ENCODE measurements at regions not wholly inside any gene's neighbourhood (a gene's known extent, or its start where the extent isn't known, plus 50 kb on each side); places are given as distances from the start of the nearest gene placed in this dataset.
"Not testable (repeated sequence)": the region's sequence is repeated elsewhere in the genome, so short reads cannot be mapped to it uniquely, and the experiment has no call there.

DNA sequence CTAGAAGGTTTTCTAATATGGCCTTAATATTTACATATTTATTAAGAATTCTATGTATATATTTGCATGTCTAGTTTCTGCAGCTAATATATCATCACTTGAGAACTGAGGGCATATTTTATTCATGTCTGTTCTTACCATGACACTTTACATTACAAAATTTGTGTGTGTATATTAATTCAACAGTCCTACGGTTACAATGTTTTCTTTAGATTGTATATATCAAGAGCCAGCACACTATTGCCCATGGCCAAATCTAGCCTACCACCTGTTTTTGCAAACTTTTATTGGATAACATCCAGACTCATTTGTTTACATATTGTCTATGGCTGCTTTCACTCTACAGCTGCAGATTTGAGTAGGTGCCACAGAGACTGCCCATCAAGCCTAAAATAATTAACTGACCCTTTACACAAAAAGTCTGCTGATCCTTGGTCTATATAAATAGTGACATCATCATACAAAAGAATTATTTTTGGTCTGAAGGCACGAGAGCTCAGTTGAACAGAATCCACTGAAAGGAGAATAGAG is 577.4 kb upstream of the PBX1 start:
- H3K27ac ChIP-seq = no peak overlapping the region
- H3K4me3 ChIP-seq = no peak overlapping the region
- no peaks in the 10 kb centered on the region for H3K4me1 ChIP-seq
- no peaks in the 10 kb centered on the region for H3K27me3 ChIP-seq
- TF ChIP-seq, protein P1, sequence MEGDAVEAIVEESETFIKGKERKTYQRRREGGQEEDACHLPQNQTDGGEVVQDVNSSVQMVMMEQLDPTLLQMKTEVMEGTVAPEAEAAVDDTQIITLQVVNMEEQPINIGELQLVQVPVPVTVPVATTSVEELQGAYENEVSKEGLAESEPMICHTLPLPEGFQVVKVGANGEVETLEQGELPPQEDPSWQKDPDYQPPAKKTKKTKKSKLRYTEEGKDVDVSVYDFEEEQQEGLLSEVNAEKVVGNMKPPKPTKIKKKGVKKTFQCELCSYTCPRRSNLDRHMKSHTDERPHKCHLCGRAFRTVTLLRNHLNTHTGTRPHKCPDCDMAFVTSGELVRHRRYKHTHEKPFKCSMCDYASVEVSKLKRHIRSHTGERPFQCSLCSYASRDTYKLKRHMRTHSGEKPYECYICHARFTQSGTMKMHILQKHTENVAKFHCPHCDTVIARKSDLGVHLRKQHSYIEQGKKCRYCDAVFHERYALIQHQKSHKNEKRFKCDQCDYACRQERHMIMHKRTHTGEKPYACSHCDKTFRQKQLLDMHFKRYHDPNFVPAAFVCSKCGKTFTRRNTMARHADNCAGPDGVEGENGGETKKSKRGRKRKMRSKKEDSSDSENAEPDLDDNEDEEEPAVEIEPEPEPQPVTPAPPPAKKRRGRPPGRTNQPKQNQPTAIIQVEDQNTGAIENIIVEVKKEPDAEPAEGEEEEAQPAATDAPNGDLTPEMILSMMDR (IDR thresholded peaks at IDR 0.05) = no peak
- TF ChIP-seq POLR2AphosphoS5 (IDR thresholded peaks at IDR 0.05; ENCODE audit: insufficient read depth in 1 of 2, low read depth in 1 of 2) = no peak
- intact Hi-C loops (cut with DNase I) = no loop called here
- H3K36me3 ChIP-seq = no peaks in the 10 kb centered on the region
- DNase-seq (ENCODE audit: extremely low spot score in 2 of 2) = no peak
- H3K9me3 ChIP-seq = no peaks in the 10 kb centered on the region

- Histone ChIP-seq H3K9me3 (no peaks in the 10 kb centered on the region), H3K36me3 (no peaks in the 10 kb centered on the region), H3K27ac (no peak overlapping the region), H3K4me3 (no peak overlapping the region), H3K4me1 (no peaks in the 10 kb centered on the region), H3K27me3 (no peaks in the 10 kb centered on the region)
- intact Hi-C loops (cut with DNase I) = no loop called here
- TF ChIP-seq POLR2AphosphoS5 (IDR thresholded peaks at IDR 0.05; ENCODE audit: insufficient read depth in 1 of 2, low read depth in 1 of 2) (no peak), POLR2A (IDR thresholded peaks at IDR 0.05) (no peak)
- TF ChIP-seq, protein P1 (IDR thresholded peaks at IDR 0.05) = no peak
- no peak for DNase-seq (ENCODE audit: extremely low spot score in 2 of 2)
Observed at GRCh38 chr1:163983097-163983496, 575.9 kb upstream of the PBX1 start.

DNA sequence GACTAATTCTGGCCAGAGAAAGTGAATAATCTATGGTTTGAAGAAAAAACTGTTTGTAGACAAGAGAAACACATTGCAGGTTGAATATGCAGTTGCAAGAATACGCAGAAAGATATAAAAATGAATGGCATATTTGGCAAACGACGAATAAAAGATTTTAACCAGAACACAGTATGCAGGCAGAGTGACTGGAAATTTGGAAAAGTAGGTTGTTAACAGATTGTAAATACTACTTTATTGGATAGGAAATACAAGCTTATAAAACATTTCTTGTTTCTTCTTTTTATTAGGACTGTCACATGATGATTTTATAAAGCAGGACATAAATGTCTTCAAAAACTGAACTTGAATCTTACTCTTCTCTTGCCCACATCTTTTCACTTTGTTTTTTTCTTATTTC is 573.3 kb upstream of the PBX1 start:
- H3K4me1 ChIP-seq = no peaks in the 10 kb centered on the region
- H3K4me3 ChIP-seq = no peak overlapping the region
- TF ChIP-seq POLR2AphosphoS5 (IDR thresholded peaks at IDR 0.05; ENCODE audit: insufficient read depth in 1 of 2, low read depth in 1 of 2) (peak; percentile 23 to 34), POLR2A (IDR thresholded peaks at IDR 0.05) (no peak)
- TF ChIP-seq, protein P1 (IDR thresholded peaks at IDR 0.05) = no peak
- H3K27ac ChIP-seq = no peak overlapping the region
- no peak for DNase-seq (ENCODE audit: extremely low spot score in 2 of 2)
- H3K27me3 ChIP-seq = no peaks in the 10 kb centered on the region
- no peaks in the 10 kb centered on the region for H3K36me3 ChIP-seq
- intact Hi-C loops (cut with DNase I) = no loop called here
- H3K9me3 ChIP-seq = no peaks in the 10 kb centered on the region

- Histone ChIP-seq H3K9me3 (no peaks in the 10 kb centered on the region), H3K27me3 (no peaks in the 10 kb centered on the region), H3K36me3 (no peaks in the 10 kb centered on the region), H3K4me3 (no peak overlapping the region), H3K4me1 (no peaks in the 10 kb centered on the region), H3K27ac (no peak overlapping the region)
- TF ChIP-seq POLR2AphosphoS5 (IDR thresholded peaks at IDR 0.05; ENCODE audit: insufficient read depth in 1 of 2, low read depth in 1 of 2) (no peak), POLR2A (IDR thresholded peaks at IDR 0.05) (no peak)
- TF ChIP-seq, protein P1 (IDR thresholded peaks at IDR 0.05) = no peak
- DNase-seq (ENCODE audit: extremely low spot score in 2 of 2) = no peak
- intact Hi-C loops (cut with DNase I) = no loop called here
Observed at GRCh38 chr1:163999131-163999530, 559.9 kb upstream of the PBX1 start.

DNA sequence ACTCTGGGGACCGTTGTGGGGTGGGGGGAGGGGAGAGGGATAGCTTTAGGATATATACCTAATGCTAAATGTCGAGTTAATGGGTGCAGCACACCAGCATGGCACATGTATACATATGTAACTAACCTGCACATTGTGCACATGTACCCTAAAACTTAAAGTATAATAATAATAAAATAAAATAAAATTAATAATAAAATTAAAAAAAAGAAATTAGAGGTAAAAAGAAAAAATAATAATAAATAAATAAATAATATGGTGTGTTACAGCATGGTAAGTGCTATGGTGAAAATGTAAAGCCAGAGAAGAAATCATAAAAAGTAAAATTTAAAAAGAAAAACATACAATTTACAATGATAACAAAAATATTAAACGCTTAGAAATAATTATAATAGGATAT is 552.8 kb upstream of the PBX1 start:
- H3K27ac ChIP-seq; H3K27me3 ChIP-seq; intact Hi-C loops (cut with DNase I); H3K4me3 ChIP-seq; DNase-seq (ENCODE audit: extremely low spot score in 2 of 2); H3K4me1 ChIP-seq; H3K9me3 ChIP-seq; H3K36me3 ChIP-seq: not testable (repeated sequence)

DNA sequence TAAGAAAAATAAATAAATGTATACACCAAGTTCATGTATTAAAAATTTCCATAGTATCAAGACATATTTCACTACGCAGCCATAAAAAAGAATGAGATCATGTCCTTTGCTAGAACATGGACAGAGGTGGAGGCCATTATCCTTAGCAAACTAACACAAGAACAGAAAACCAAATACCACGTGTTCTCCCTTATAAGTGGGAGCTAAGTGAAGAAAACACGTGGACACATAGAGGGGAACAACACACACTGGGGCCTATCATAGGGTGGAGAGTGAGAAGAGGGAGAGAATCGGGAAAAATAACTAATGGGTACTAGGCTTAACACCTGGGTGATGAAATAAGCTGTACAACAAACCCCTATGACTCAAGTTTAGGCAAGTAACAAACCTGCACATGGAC is 552.4 kb upstream of the PBX1 start:
- TF ChIP-seq POLR2A (IDR thresholded peaks at IDR 0.05) (no peak), POLR2AphosphoS5 (IDR thresholded peaks at IDR 0.05; ENCODE audit: insufficient read depth in 1 of 2, low read depth in 1 of 2) (no peak)
- TF ChIP-seq, protein P1 (IDR thresholded peaks at IDR 0.05) = no peak
- Histone ChIP-seq H3K27me3 (no peaks in the 10 kb centered on the region), H3K36me3 (no peaks in the 10 kb centered on the region), H3K4me3 (no peak overlapping the region), H3K9me3 (no peaks in the 10 kb centered on the region), H3K27ac (no peak overlapping the region), H3K4me1 (no peaks in the 10 kb centered on the region)
- no peak for DNase-seq (ENCODE audit: extremely low spot score in 2 of 2)
- intact Hi-C loops (cut with DNase I) = no loop called here
